ENCODE measurements at regions not wholly inside any gene's neighbourhood (a gene's known extent, or its start where the extent isn't known, plus 50 kb on each side); places are given as distances from the start of the nearest gene placed in this dataset.

- no peak for DNase-seq
Measured at GRCh38 chrX:25213611-25214010, 197.8 kb upstream of the ARX start.

- no peak for DNase-seq
Measured at GRCh38 chrX:25207803-25208475, 192.2 kb upstream of the ARX start.

GRCh38 chrX:25206778-25207177 is 191.0 kb upstream of the ARX start:
- no peak for DNase-seq

DNA sequence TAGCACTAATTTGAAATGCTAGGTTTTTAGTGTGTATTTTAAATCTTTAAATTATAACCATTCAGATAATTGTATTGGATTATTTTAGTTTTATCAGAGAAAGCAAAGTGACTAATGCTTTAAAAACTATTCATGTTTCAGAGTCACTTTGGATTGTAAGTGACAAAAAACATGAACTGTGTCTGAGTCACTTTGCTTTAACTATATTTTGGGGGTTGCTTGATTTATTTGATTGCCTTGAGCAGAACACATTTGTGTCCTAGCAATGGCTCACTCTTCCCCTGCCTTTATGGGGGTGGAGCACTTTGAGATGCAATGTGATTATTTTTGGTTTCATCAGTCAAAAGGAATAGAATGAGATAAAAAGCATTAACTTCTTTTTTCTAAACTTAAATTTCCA is 188.4 kb upstream of the ARX start:
- DNase-seq = no peak

GRCh38 chrX:25202827-25203226 is 187.1 kb upstream of the ARX start:
- no peak for DNase-seq

DNA sequence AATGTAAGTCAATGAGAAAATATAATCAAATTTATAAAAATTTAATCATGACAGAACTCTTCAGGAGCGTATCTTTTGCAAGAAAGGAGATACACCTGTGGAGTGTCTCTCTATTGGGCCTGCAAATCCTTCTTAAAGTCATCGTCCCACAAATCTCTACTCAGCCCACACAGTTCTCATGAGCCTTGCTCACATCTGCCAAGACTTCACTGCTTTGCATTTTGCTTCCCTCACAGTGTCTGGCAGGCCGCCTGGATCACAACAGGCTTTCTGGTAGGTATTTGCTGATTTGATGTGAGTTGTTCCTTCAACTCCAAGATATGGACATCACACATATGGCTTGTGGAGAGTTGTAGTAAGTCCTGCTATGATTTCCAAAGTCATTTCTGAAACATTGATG is 183.1 kb upstream of the ARX start:
- DNase-seq = no peak

DNA sequence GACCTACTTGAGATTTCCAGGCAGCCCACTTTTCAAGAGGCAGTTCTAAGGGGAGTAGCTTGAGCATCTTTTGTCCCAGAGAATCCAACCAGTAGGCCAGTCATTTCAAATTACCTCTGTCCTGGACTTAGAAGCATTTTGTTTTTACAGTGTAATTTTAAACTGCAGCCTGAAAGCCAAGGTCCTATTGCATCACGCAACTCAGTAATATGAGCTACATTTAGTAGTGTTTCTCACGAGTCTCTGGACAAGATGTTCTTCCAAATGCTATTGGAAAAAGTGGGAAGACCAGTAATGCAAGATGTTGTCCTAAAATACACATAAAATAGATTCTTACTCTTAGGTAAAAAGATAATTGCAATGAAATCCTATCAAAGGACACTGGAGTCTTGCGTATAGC is 182.5 kb upstream of the ARX start:
- DNase-seq = no peak

GRCh38 chrX:25196221-25196620 is 180.5 kb upstream of the ARX start:
- DNase-seq = no peak

GRCh38 chrX:25191403-25191802 is 175.6 kb upstream of the ARX start:
- no peak for DNase-seq

DNA sequence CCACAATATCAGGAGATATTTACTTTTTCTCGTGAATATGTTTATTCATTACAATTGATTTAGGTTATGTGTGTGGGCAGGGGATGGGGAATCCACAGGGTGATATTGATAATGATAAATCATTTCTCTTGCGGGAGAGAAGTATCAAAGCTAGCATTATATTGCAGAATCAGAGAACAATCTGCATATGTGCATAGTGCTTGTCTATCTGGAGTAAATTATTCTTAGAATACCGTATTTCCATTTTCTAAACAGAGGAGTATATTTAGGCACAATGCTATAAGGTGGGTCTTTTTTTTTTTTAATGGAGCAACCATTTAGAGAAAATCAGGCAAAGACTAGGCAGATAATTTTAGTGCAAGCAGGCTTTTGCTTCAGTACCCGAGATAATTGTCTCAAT is 166.0 kb upstream of the ARX start:
- DNase-seq = no peak

GRCh38 chrX:25180242-25180641 is 164.5 kb upstream of the ARX start:
- DNase-seq = no peak

GRCh38 chrX:25178555-25178954 is 162.8 kb upstream of the ARX start:
- no peak for DNase-seq

DNA sequence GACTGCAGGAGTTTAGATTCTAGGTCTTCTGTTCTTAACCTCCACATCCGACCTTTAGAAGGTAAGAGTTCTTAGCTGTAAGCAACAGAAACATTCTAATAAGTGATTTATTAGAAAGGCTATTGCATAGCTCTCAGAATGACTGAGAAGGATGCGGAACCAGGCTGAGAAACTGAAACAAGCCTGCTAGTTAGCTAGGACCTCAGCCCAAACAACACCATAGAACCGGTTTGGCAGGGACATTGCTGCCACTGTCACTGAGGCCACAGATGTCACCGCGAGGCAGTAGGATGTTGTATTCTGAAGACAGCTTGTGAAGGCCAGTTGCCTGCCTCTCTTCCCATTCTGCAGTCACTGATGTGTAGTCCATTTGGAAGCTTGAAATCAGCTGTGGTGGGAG is 160.0 kb upstream of the ARX start:
- no peak for DNase-seq

GRCh38 chrX:25175171-25175570 is 159.4 kb upstream of the ARX start:
- no peak for DNase-seq

DNA sequence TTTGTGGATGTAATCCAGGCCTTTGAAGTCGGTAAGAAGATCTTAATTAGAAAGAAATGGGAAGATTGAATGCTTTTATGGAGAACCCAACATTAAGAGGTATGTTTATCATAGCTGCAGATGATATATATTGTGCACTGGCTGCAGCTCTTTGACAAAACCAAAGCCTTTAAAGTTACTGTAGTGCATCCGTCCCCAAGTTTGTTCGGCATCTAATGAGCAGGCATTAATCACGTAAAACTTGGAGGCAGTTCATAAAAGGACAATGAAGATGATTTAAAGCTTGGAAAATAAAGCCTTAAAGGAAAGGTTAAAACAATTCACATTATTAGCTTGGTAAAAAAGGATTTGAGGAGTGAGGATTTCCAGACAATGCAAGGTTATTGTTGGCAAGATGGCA is 150.8 kb upstream of the ARX start:
- no peak for DNase-seq

- DNase-seq = no peak
Measured at GRCh38 chrX:25166145-25166544, 150.4 kb upstream of the ARX start.

GRCh38 chrX:25158635-25159034 is 142.9 kb upstream of the ARX start:
- no peak for DNase-seq

- DNase-seq = no peak
Measured at GRCh38 chrX:25156832-25157231, 141.1 kb upstream of the ARX start.

- no peak for DNase-seq
Measured at GRCh38 chrX:25156323-25156722, 140.6 kb upstream of the ARX start.

DNA sequence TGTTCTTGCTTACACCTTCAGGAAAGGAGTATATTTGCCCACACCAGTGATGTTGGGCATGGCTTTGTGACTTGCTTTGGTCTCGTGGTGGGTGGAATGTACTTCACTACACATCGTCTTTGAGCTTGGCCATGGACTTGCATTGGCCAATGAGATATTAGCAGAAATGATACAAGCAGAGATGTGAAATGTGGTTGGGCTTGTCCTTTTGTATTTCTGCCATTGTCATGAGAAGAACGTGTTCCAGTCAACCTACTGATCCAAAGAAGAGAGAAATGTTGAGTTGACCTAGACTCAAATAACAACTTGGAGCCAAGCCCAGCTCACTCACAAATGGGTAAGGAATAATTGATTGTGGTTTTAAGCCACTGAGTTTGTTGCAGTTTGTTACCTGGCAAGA is 138.4 kb upstream of the ARX start:
- no peak for DNase-seq

DNA sequence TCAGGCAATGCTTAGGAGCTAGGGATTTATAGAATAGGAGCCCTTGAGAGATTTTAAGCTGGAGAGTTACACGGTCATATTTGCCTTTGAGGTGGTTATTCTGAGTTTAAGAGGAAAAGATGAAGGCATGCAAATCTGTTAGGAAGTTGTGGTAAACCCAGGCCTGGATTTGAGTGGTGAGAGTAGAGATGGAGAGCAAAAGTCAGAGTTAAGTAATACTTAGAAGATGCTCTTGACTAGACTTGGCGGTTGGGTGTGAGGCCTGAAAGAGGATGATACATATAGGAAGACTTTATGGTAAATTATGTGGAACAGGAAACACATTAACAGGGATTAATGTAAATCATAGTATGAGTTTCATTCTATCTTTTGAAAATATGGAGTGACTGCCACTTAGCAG is 136.0 kb upstream of the ARX start:
- DNase-seq = no peak

- DNase-seq = peak; percentile 53
Measured at GRCh38 chrX:25144043-25144940, 128.5 kb upstream of the ARX start.

DNA sequence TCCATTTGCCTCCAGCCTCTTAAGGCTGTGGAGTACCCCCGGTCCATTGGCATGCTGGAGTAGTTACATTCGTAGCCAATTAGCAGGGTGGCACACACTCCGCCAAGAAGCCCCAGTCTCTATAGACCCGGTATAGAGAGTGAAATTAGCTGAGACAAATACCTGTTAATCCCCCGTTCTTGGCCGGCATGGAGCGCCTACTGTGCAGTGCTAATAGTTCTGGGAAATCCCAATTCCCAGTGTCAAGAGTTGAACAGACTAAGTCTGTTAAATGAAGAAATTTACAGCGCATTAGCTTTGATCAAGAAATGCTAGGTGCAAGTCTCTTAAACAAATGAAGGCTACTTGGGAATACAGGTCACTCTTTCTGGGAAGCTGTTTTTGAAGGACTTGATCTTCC is 127.8 kb upstream of the ARX start:
- DNase-seq = no peak

- no peak for DNase-seq
Measured at GRCh38 chrX:25141684-25142083, 125.9 kb upstream of the ARX start.

GRCh38 chrX:25131055-25131454 is 115.3 kb upstream of the ARX start:
- DNase-seq = no peak

Data from stimulated activated CD8-positive, alpha-beta memory T cell treated with anti-CD3 and anti-CD28 coated beads, Interleukin-4, amount 100 ng/mL, for 48 hours (primary cell).